PC-3 (cell line): ENCODE measurements at regions not wholly inside any gene's neighbourhood (a gene's known extent, or its start where the extent isn't known, plus 50 kb on each side); places are given as distances from the start of the nearest gene placed in this dataset.

Source experiments
- ATAC-seq: fragments of 200-7000 bp; cut with Tn5 transposase; 2 replicates; pipeline ENCODE4 v1.9.1; 2020; ENCODE audit warnings: mild to moderate bottlenecking, moderate library complexity
- BruUV-seq: library from RNA; stranded (reverse); fragments of 400-500 nt; replicated peaks from 2 replicates; lab custom pipeline; 2021; lab: Mats Ljungman, UMichigan
- CTCF ChIA-PET: fragments of 300-600 bp; sonication (Branson Sonifier 250); formaldehyde crosslinking; loops from one replicate; lab custom pipeline; 2022; ENCODE audit warnings: antibody characterized with exemption; lab: Charles Lee
- POLR2A ChIA-PET: fragments of 300-600 bp; sonication (Branson Sonifier 250); formaldehyde crosslinking; loops from one replicate; lab custom pipeline; 2022; ENCODE audit warnings: antibody characterized with exemption; ENCODE audit not compliant: unreplicated experiment; lab: Charles Lee
- DNase-seq: peaks from one replicate; pipeline ENCODE4 v3.0.0-alpha.2; 2015
- H2AFZ ChIP-seq: fragments of 300-600 bp; sonication (generic); 2 replicates; pipeline ENCODE4 v1.6.0; 2016; ENCODE audit warnings: antibody characterized with exemption, low read length
- H3F3A ChIP-seq: fragments of 300-600 bp; sonication (generic); one replicate; pipeline ENCODE4 v1.6.0; 2017; ENCODE audit warnings: antibody characterized with exemption, low read length, control low read depth, mild to moderate bottlenecking; ENCODE audit not compliant: unreplicated experiment
- H3K27ac ChIP-seq: fragments of 300-600 bp; sonication (generic); 2 replicates; pipeline ENCODE4 v1.5.1; 2016; ENCODE audit warnings: mild to moderate bottlenecking, low read length
- H3K27me3 ChIP-seq: fragments of 300-600 bp; sonication (generic); 2 replicates; pipeline ENCODE4 v1.6.1; 2016; ENCODE audit warnings: low read length, mixed read lengths
- H3K36me3 ChIP-seq: fragments of 300-600 bp; sonication (generic); 2 replicates; pipeline ENCODE4 v1.6.1; 2016; ENCODE audit warnings: low read depth, mixed run types, low read length, mixed read lengths
- H3K4me1 ChIP-seq: fragments of 300-600 bp; sonication (generic); 2 replicates; pipeline ENCODE4 v1.5.1; 2016; ENCODE audit warnings: low read length; ENCODE audit not compliant: insufficient read depth
- H3K4me2 ChIP-seq: fragments of 300-600 bp; sonication (generic); 2 replicates; pipeline ENCODE4 v1.6.0; 2016; ENCODE audit warnings: low read length
- H3K4me3 ChIP-seq: fragments of 300-600 bp; sonication (generic); 2 replicates; pipeline ENCODE4 v1.5.1; 2016; ENCODE audit warnings: mild to moderate bottlenecking, low read length, mixed read lengths
- H3K79me2 ChIP-seq: fragments of 300-600 bp; sonication (generic); 2 replicates; pipeline ENCODE4 v1.6.1; 2017; ENCODE audit warnings: low read length, mixed read lengths
- H3K9ac ChIP-seq: fragments of 300-600 bp; sonication (generic); 2 replicates; pipeline ENCODE4 v1.6.0; 2016; ENCODE audit warnings: mild to moderate bottlenecking, low read length
- H3K9me2 ChIP-seq: fragments of 300-600 bp; sonication (generic); replicated peaks from 2 replicates; pipeline ENCODE4 v1.6.1; 2016; ENCODE audit warnings: mixed run types, low read length, mixed read lengths
- H3K9me3 ChIP-seq: fragments of 300-600 bp; sonication (generic); 2 replicates; pipeline ENCODE4 v1.6.1; 2016; ENCODE audit warnings: low read length, mixed read lengths
- H4K20me1 ChIP-seq: fragments of 300-600 bp; sonication (generic); 2 replicates; pipeline ENCODE4 v1.6.1; 2016; ENCODE audit warnings: low read length, mixed read lengths
- CTCF ChIP-seq: fragments of 300-600 bp; sonication (generic); conservative IDR thresholded peaks from 2 replicates; pipeline ENCODE4 v1.5.1; 2017; ENCODE audit warnings: antibody characterized with exemption, low read depth, mild to moderate bottlenecking, low read length
- EZH2 ChIP-seq: fragments of 300-600 bp; sonication (generic); IDR thresholded peaks from one replicate; pipeline ENCODE4 v1.6.1; 2017; ENCODE audit warnings: antibody characterized with exemption, mild to moderate bottlenecking, low read length; ENCODE audit not compliant: unreplicated experiment
- EZH2phosphoT487 ChIP-seq: fragments of 300-600 bp; sonication (generic); IDR thresholded peaks from 2 replicates; pipeline ENCODE4 v1.6.1; 2018; ENCODE audit warnings: mild to moderate bottlenecking, antibody characterized with exemption, low read length, borderline replicate concordance
- intact Hi-C: fragments of 100-400 bp; cut with micrococcal nuclease; formaldehyde crosslinking; loops from 2 replicates; pipeline ENCODE4 v1.9.0; 2023

GRCh38 chr6:137402143-137402680 is 92.0 kb downstream of the OLIG3 start:
- DNase-seq, result no peak
- Histone ChIP-seq H3K9me2 (no peaks in the 10 kb centered on the region), H3K4me3 (no peak overlapping the region), H3K4me2 (no peak overlapping the region), H3K9ac (no peak overlapping the region), H3K79me2 (no peaks in the 10 kb centered on the region), H3K4me1 (no peaks in the 10 kb centered on the region), H3K9me3 (no peaks in the 10 kb centered on the region), H2AFZ (no peak overlapping the region), H3K27ac (no peak overlapping the region), H4K20me1 (no peaks in the 10 kb centered on the region), H3K27me3 (peaks cover 13% of the 10 kb centered on the region; the same call in 1 of the 2 replicates), H3K36me3 (no peaks in the 10 kb centered on the region), H3F3A (no peaks in the 10 kb centered on the region)
- POLR2A ChIA-PET, result no interaction called here
- intact Hi-C loops, result no loop called here
- no peak for TF ChIP-seq EZH2
- TF ChIP-seq EZH2phosphoT487, result no peak
- no peak for TF ChIP-seq CTCF
- ATAC-seq, result no peak
- BruUV-seq, result no TSS peak
- CTCF ChIA-PET, result no interaction called here

- DNase-seq, result no peak
- TF ChIP-seq EZH2phosphoT487 (no peak), EZH2 (no peak), CTCF (no peak)
- H3K9ac ChIP-seq, result no peak overlapping the region
- H3K9me2 ChIP-seq, result no peaks in the 10 kb centered on the region
- H3K4me1 ChIP-seq, result no peaks in the 10 kb centered on the region
- no peak overlapping the region for H3K27ac ChIP-seq
- H3K4me2 ChIP-seq, result no peak overlapping the region
- ATAC-seq, result no peak
- peaks cover 13% of the 10 kb centered on the region; the same call in 1 of the 2 replicates for H3K27me3 ChIP-seq
- no peak overlapping the region for H2AFZ ChIP-seq
- ChIA-PET CTCF (no interaction called here), POLR2A (interaction anchor here (0.5 kb wide), 1 partner anchor 261 kb away, joined by 16 read pairs; no protein-coding TSS in a partner anchor)
- intact Hi-C loops, result no loop called here
- H4K20me1 ChIP-seq, result no peaks in the 10 kb centered on the region
- no peaks in the 10 kb centered on the region for H3K36me3 ChIP-seq
- no peaks in the 10 kb centered on the region for H3K9me3 ChIP-seq
- no peaks in the 10 kb centered on the region for H3F3A ChIP-seq
- no TSS peak for BruUV-seq
- no peak overlapping the region for H3K4me3 ChIP-seq
- no peaks in the 10 kb centered on the region for H3K79me2 ChIP-seq
These were observed 93.1 kb downstream of the OLIG3 start for GRCh38 chr6:137401088-137401487.

GRCh38 chr6:137399881-137400443 is 94.2 kb downstream of the OLIG3 start:
- Histone ChIP-seq H3K4me2 (no peak overlapping the region), H4K20me1 (no peaks in the 10 kb centered on the region), H3K9ac (no peak overlapping the region), H3K79me2 (no peaks in the 10 kb centered on the region), H3K4me1 (no peaks in the 10 kb centered on the region), H3K27me3 (peaks cover 13% of the 10 kb centered on the region; the same call in 1 of the 2 replicates), H3F3A (no peaks in the 10 kb centered on the region), H2AFZ (no peak overlapping the region), H3K36me3 (no peaks in the 10 kb centered on the region), H3K9me3 (no peaks in the 10 kb centered on the region), H3K27ac (no peak overlapping the region), H3K4me3 (no peak overlapping the region), H3K9me2 (no peaks in the 10 kb centered on the region)
- intact Hi-C loops, result no loop called here
- ATAC-seq (no peak), DNase-seq (no peak)
- ChIA-PET CTCF (no interaction called here), POLR2A (no interaction called here)
- BruUV-seq, result no TSS peak
- TF ChIP-seq CTCF (no peak), EZH2phosphoT487 (no peak), EZH2 (no peak)
